ENCODE measurements at regions not wholly inside any gene's neighbourhood (a gene's known extent, or its start where the extent isn't known, plus 50 kb on each side); places are given as distances from the start of the nearest gene placed in this dataset.

GRCh38 chr22:42217752-42218280 is 52.6 kb downstream of the TCF20 start:
- Histone ChIP-seq H3K27me3 (ENCODE audit: control insufficient read depth in 1 of 2, insufficient read depth in 2 of 2, low read length in 2 of 2) (no peaks in the 10 kb centered on the region), H3K27ac (ENCODE audit: low read depth, low read length) (no peak overlapping the region), H3K4me3 (ENCODE audit: low read depth in 1 of 2, low read length in 2 of 2) (no peak overlapping the region), H3K9me3 (ENCODE audit: control insufficient read depth in 1 of 2, low read length in 2 of 2) (no peaks in the 10 kb centered on the region), H3K9ac (ENCODE audit: low read depth in 1 of 2, low read length in 2 of 2) (peak overlapping the region in 1 of 2 donors; percentile 2), H3K36me3 (ENCODE audit: control insufficient read depth in 1 of 2, insufficient read depth in 2 of 2, low read length in 2 of 2) (peaks cover 19 to 23% of the 10 kb centered on the region in 2 donors), H3K4me1 (ENCODE audit: control insufficient read depth in 1 of 2, insufficient read depth in 2 of 2, low read length in 2 of 2) (peaks cover 0 to 16% of the 10 kb centered on the region in 2 donors)

GRCh38 chr22:42217019-42217751 is 53.3 kb downstream of the TCF20 start:
- Histone ChIP-seq H3K27ac (ENCODE audit: low read depth, low read length) (no peak overlapping the region), H3K9ac (ENCODE audit: low read depth in 1 of 2, low read length in 2 of 2) (peak overlapping the region in 1 of 2 donors; percentile 6), H3K9me3 (ENCODE audit: control insufficient read depth in 1 of 2, low read length in 2 of 2) (no peaks in the 10 kb centered on the region), H3K4me1 (ENCODE audit: control insufficient read depth in 1 of 2, insufficient read depth in 2 of 2, low read length in 2 of 2) (peaks cover 0 to 16% of the 10 kb centered on the region in 2 donors), H3K4me3 (ENCODE audit: low read depth in 1 of 2, low read length in 2 of 2) (no peak overlapping the region), H3K36me3 (ENCODE audit: control insufficient read depth in 1 of 2, insufficient read depth in 2 of 2, low read length in 2 of 2) (peaks cover 21 to 30% of the 10 kb centered on the region in 2 donors), H3K27me3 (ENCODE audit: control insufficient read depth in 1 of 2, insufficient read depth in 2 of 2, low read length in 2 of 2) (no peaks in the 10 kb centered on the region)

- no peak overlapping the region for H3K27ac ChIP-seq (ENCODE audit: low read depth, low read length)
- H3K9me3 ChIP-seq (ENCODE audit: control insufficient read depth in 1 of 2, low read length in 2 of 2): no peaks in the 10 kb centered on the region
- peaks cover 0 to 16% of the 10 kb centered on the region in 2 donors for H3K4me1 ChIP-seq (ENCODE audit: control insufficient read depth in 1 of 2, insufficient read depth in 2 of 2, low read length in 2 of 2)
- H3K27me3 ChIP-seq (ENCODE audit: control insufficient read depth in 1 of 2, insufficient read depth in 2 of 2, low read length in 2 of 2): no peaks in the 10 kb centered on the region
- H3K4me3 ChIP-seq (ENCODE audit: low read depth in 1 of 2, low read length in 2 of 2): no peak overlapping the region
- H3K36me3 ChIP-seq (ENCODE audit: control insufficient read depth in 1 of 2, insufficient read depth in 2 of 2, low read length in 2 of 2): peaks cover 41 to 53% of the 10 kb centered on the region in 2 donors
- no peak overlapping the region for H3K9ac ChIP-seq (ENCODE audit: low read depth in 1 of 2, low read length in 2 of 2)
Measured at GRCh38 chr22:42214633-42215415, 55.6 kb downstream of the TCF20 start.

- Histone ChIP-seq H3K9me3 (ENCODE audit: control insufficient read depth in 1 of 2, low read length in 2 of 2) (no peaks in the 10 kb centered on the region), H3K4me3 (ENCODE audit: low read depth in 1 of 2, low read length in 2 of 2) (no peak overlapping the region), H3K4me1 (ENCODE audit: control insufficient read depth in 1 of 2, insufficient read depth in 2 of 2, low read length in 2 of 2) (peaks cover 0 to 3% of the 10 kb centered on the region in 2 donors), H3K36me3 (ENCODE audit: control insufficient read depth in 1 of 2, insufficient read depth in 2 of 2, low read length in 2 of 2) (peaks cover 29 to 41% of the 10 kb centered on the region in 2 donors), H3K27me3 (ENCODE audit: control insufficient read depth in 1 of 2, insufficient read depth in 2 of 2, low read length in 2 of 2) (no peaks in the 10 kb centered on the region), H3K27ac (ENCODE audit: low read depth, low read length) (no peak overlapping the region), H3K9ac (ENCODE audit: low read depth in 1 of 2, low read length in 2 of 2) (no peak overlapping the region)
Measured at GRCh38 chr22:42208362-42208761, 62.1 kb downstream of the TCF20 start.

GRCh38 chr22:42207918-42208317 is 62.5 kb downstream of the TCF20 start:
- H3K36me3 ChIP-seq (ENCODE audit: control insufficient read depth in 1 of 2, insufficient read depth in 2 of 2, low read length in 2 of 2): peaks cover 25 to 36% of the 10 kb centered on the region in 2 donors
- no peaks in the 10 kb centered on the region for H3K9me3 ChIP-seq (ENCODE audit: control insufficient read depth in 1 of 2, low read length in 2 of 2)
- H3K4me3 ChIP-seq (ENCODE audit: low read depth in 1 of 2, low read length in 2 of 2): no peak overlapping the region
- H3K27me3 ChIP-seq (ENCODE audit: control insufficient read depth in 1 of 2, insufficient read depth in 2 of 2, low read length in 2 of 2): no peaks in the 10 kb centered on the region
- H3K4me1 ChIP-seq (ENCODE audit: control insufficient read depth in 1 of 2, insufficient read depth in 2 of 2, low read length in 2 of 2): peaks cover 0 to 3% of the 10 kb centered on the region in 2 donors
- H3K27ac ChIP-seq (ENCODE audit: low read depth, low read length): no peak overlapping the region
- H3K9ac ChIP-seq (ENCODE audit: low read depth in 1 of 2, low read length in 2 of 2): no peak overlapping the region

GRCh38 chr22:42203609-42204008 is 66.8 kb downstream of the TCF20 start:
- no peaks in the 10 kb centered on the region for H3K9me3 ChIP-seq (ENCODE audit: control insufficient read depth in 1 of 2, low read length in 2 of 2)
- peaks cover 0 to 4% of the 10 kb centered on the region in 2 donors for H3K36me3 ChIP-seq (ENCODE audit: control insufficient read depth in 1 of 2, insufficient read depth in 2 of 2, low read length in 2 of 2)
- H3K4me1 ChIP-seq (ENCODE audit: control insufficient read depth in 1 of 2, insufficient read depth in 2 of 2, low read length in 2 of 2): peaks cover 0 to 3% of the 10 kb centered on the region in 2 donors
- H3K9ac ChIP-seq (ENCODE audit: low read depth in 1 of 2, low read length in 2 of 2): no peak overlapping the region
- H3K27ac ChIP-seq (ENCODE audit: low read depth, low read length): no peak overlapping the region
- no peak overlapping the region for H3K4me3 ChIP-seq (ENCODE audit: low read depth in 1 of 2, low read length in 2 of 2)
- no peaks in the 10 kb centered on the region for H3K27me3 ChIP-seq (ENCODE audit: control insufficient read depth in 1 of 2, insufficient read depth in 2 of 2, low read length in 2 of 2)

GRCh38 chr22:42202669-42203068 is 67.8 kb downstream of the TCF20 start:
- Histone ChIP-seq H3K4me3 (ENCODE audit: low read depth in 1 of 2, low read length in 2 of 2) (no peak overlapping the region), H3K9me3 (ENCODE audit: control insufficient read depth in 1 of 2, low read length in 2 of 2) (no peaks in the 10 kb centered on the region), H3K9ac (ENCODE audit: low read depth in 1 of 2, low read length in 2 of 2) (no peak overlapping the region), H3K4me1 (ENCODE audit: control insufficient read depth in 1 of 2, insufficient read depth in 2 of 2, low read length in 2 of 2) (no peaks in the 10 kb centered on the region), H3K36me3 (ENCODE audit: control insufficient read depth in 1 of 2, insufficient read depth in 2 of 2, low read length in 2 of 2) (peaks cover 0 to 4% of the 10 kb centered on the region in 2 donors), H3K27me3 (ENCODE audit: control insufficient read depth in 1 of 2, insufficient read depth in 2 of 2, low read length in 2 of 2) (no peaks in the 10 kb centered on the region), H3K27ac (ENCODE audit: low read depth, low read length) (no peak overlapping the region)

- H3K36me3 ChIP-seq (ENCODE audit: control insufficient read depth in 1 of 2, insufficient read depth in 2 of 2, low read length in 2 of 2): peaks cover 0 to 4% of the 10 kb centered on the region in 2 donors
- H3K9ac ChIP-seq (ENCODE audit: low read depth in 1 of 2, low read length in 2 of 2): no peak overlapping the region
- H3K9me3 ChIP-seq (ENCODE audit: control insufficient read depth in 1 of 2, low read length in 2 of 2): no peaks in the 10 kb centered on the region
- H3K27ac ChIP-seq (ENCODE audit: low read depth, low read length): no peak overlapping the region
- H3K27me3 ChIP-seq (ENCODE audit: control insufficient read depth in 1 of 2, insufficient read depth in 2 of 2, low read length in 2 of 2): no peaks in the 10 kb centered on the region
- no peaks in the 10 kb centered on the region for H3K4me1 ChIP-seq (ENCODE audit: control insufficient read depth in 1 of 2, insufficient read depth in 2 of 2, low read length in 2 of 2)
- no peak overlapping the region for H3K4me3 ChIP-seq (ENCODE audit: low read depth in 1 of 2, low read length in 2 of 2)
Measured at GRCh38 chr22:42202048-42202447, 68.4 kb downstream of the TCF20 start.

GRCh38 chr22:42199025-42199424 is 68.4 kb upstream of the CYP2D6 start:
- no peaks in the 10 kb centered on the region for H3K27me3 ChIP-seq (ENCODE audit: control insufficient read depth in 1 of 2, insufficient read depth in 2 of 2, low read length in 2 of 2)
- H3K4me1 ChIP-seq (ENCODE audit: control insufficient read depth in 1 of 2, insufficient read depth in 2 of 2, low read length in 2 of 2): no peaks in the 10 kb centered on the region
- no peaks in the 10 kb centered on the region for H3K9me3 ChIP-seq (ENCODE audit: control insufficient read depth in 1 of 2, low read length in 2 of 2)
- no peak overlapping the region for H3K9ac ChIP-seq (ENCODE audit: low read depth in 1 of 2, low read length in 2 of 2)
- no peak overlapping the region for H3K27ac ChIP-seq (ENCODE audit: low read depth, low read length)
- H3K36me3 ChIP-seq (ENCODE audit: control insufficient read depth in 1 of 2, insufficient read depth in 2 of 2, low read length in 2 of 2): peaks cover 0 to 8% of the 10 kb centered on the region in 2 donors
- H3K4me3 ChIP-seq (ENCODE audit: low read depth in 1 of 2, low read length in 2 of 2): no peak overlapping the region

- Histone ChIP-seq H3K36me3 (ENCODE audit: control insufficient read depth in 1 of 2, insufficient read depth in 2 of 2, low read length in 2 of 2) (peaks cover 0 to 8% of the 10 kb centered on the region in 2 donors), H3K27me3 (ENCODE audit: control insufficient read depth in 1 of 2, insufficient read depth in 2 of 2, low read length in 2 of 2) (no peaks in the 10 kb centered on the region), H3K4me3 (ENCODE audit: low read depth in 1 of 2, low read length in 2 of 2) (no peak overlapping the region), H3K9ac (ENCODE audit: low read depth in 1 of 2, low read length in 2 of 2) (no peak overlapping the region), H3K4me1 (ENCODE audit: control insufficient read depth in 1 of 2, insufficient read depth in 2 of 2, low read length in 2 of 2) (no peaks in the 10 kb centered on the region), H3K9me3 (ENCODE audit: control insufficient read depth in 1 of 2, low read length in 2 of 2) (no peaks in the 10 kb centered on the region), H3K27ac (ENCODE audit: low read depth, low read length) (no peak overlapping the region)
Measured at GRCh38 chr22:42198226-42198625, 67.6 kb upstream of the CYP2D6 start.

Measured in duodenal mucosa (tissue), 2 donors.